ENCODE measurements at regions not wholly inside any gene's neighbourhood (a gene's known extent, or its start where the extent isn't known, plus 50 kb on each side); places are given as distances from the start of the nearest gene placed in this dataset.

DNA sequence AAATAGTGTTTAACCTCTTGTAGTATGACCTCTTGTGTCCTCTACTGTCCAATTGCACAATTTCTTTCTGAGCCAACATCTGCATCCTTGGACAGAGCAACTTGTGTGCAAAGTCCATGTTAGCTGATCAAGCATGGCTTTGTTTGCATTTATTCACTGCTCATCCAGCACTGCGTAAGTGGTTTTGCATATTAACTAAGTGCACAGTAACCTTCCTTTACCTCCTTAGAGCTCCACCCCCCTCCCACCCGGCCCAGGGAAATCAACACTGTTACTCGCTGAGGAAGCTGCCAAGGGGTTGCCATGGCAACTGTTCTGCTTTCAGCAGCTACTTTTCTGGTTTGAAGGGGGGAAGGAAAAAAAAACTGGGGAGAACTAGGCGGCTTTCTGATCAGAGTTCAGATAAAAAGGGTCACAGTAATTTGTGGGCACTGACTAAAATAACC, 153.5 kb upstream of the KLF12 start:
- Histone ChIP-seq H3K27ac (no peak overlapping the region), H3K4me3 (ENCODE audit: low read depth in 1 of 2, low read length in 1 of 2) (no peak overlapping the region)

GRCh38 chr13:74280795-74281490, 146.7 kb upstream of the KLF12 start:
- Histone ChIP-seq H3K9me3 (no peaks in the 10 kb centered on the region), H3K27me3 (no peaks in the 10 kb centered on the region), H3K27ac (no peak overlapping the region), H3K36me3 (no peaks in the 10 kb centered on the region), H3K4me3 (ENCODE audit: low read depth in 1 of 2, low read length in 1 of 2) (no peak overlapping the region), H3K4me1 (ENCODE audit: control insufficient read depth in 1 of 2, insufficient read depth in 1 of 2, low read depth in 1 of 2, low read length in 1 of 2) (no peaks in the 10 kb centered on the region)
- TF ChIP-seq CTCF (IDR thresholded peaks at IDR 0.05) = no peak

More for the DNA sequence above, 153.5 kb upstream of the KLF12 start:
- Histone ChIP-seq H3K9me3 (no peaks in the 10 kb centered on the region), H3K36me3 (no peaks in the 10 kb centered on the region), H3K27me3 (peaks cover 45% of the 10 kb centered on the region), H3K4me1 (ENCODE audit: control insufficient read depth in 1 of 2, insufficient read depth in 1 of 2, low read depth in 1 of 2, low read length in 1 of 2) (no peaks in the 10 kb centered on the region)
- TF ChIP-seq CTCF (IDR thresholded peaks at IDR 0.05) = no peak

- Histone ChIP-seq H3K9me3 (no peaks in the 10 kb centered on the region), H3K4me3 (ENCODE audit: low read depth in 1 of 2, low read length in 1 of 2) (no peak overlapping the region), H3K36me3 (no peaks in the 10 kb centered on the region), H3K4me1 (ENCODE audit: control insufficient read depth in 1 of 2, insufficient read depth in 1 of 2, low read depth in 1 of 2, low read length in 1 of 2) (no peaks in the 10 kb centered on the region), H3K27me3 (no peaks in the 10 kb centered on the region), H3K27ac (no peak overlapping the region)
- TF ChIP-seq CTCF (IDR thresholded peaks at IDR 0.05) = no peak
Measured at GRCh38 chr13:74280093-74280794, 146.0 kb upstream of the KLF12 start.

DNA sequence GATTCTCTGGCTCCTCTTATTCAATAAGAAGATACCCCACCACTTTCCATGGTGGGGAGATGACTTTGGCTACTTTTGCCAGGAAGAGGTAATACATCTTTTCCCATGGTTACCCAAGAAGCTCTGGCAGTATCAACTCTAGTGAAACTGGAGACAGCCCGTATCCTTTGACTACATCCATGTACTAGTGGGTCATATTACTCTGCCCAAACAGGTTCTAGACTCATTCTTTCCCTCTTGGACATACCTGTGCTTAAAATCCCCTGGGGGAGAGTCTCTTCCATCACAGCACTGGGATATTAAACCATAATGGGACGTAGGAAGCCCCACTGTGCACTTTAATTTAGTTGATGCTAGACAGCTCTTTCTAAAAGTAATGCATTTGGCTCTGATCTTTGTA, 144.7 kb upstream of the KLF12 start:
- Histone ChIP-seq H3K36me3 (no peaks in the 10 kb centered on the region), H3K9me3 (no peaks in the 10 kb centered on the region), H3K27me3 (no peaks in the 10 kb centered on the region), H3K27ac (no peak overlapping the region), H3K4me1 (ENCODE audit: control insufficient read depth in 1 of 2, insufficient read depth in 1 of 2, low read depth in 1 of 2, low read length in 1 of 2) (no peaks in the 10 kb centered on the region), H3K4me3 (ENCODE audit: low read depth in 1 of 2, low read length in 1 of 2) (no peak overlapping the region)
- no peak for TF ChIP-seq CTCF (IDR thresholded peaks at IDR 0.05)

- H3K9me3 ChIP-seq = no peaks in the 10 kb centered on the region
- H3K27me3 ChIP-seq = no peaks in the 10 kb centered on the region
- H3K4me1 ChIP-seq (ENCODE audit: control insufficient read depth in 1 of 2, insufficient read depth in 1 of 2, low read depth in 1 of 2, low read length in 1 of 2) = no peaks in the 10 kb centered on the region
- TF ChIP-seq CTCF (IDR thresholded peaks at IDR 0.05) = no peak
- H3K36me3 ChIP-seq = no peaks in the 10 kb centered on the region
- no peak overlapping the region for H3K4me3 ChIP-seq (ENCODE audit: low read depth in 1 of 2, low read length in 1 of 2)
- H3K27ac ChIP-seq = no peak overlapping the region
Measured at GRCh38 chr13:74274916-74275315, 140.7 kb upstream of the KLF12 start.
